Endothelial cell of umbilical vein (primary cell): ENCODE measurements at regions not wholly inside any gene's neighbourhood (a gene's known extent, or its start where the extent isn't known, plus 50 kb on each side); places are given as distances from the start of the nearest gene placed in this dataset.

Experiments used
- BruUV-seq: library from RNA; stranded (reverse); fragments of 400-500 nt; replicated peaks from 2 replicates; lab custom pipeline; 2021; lab: Mats Ljungman, UMichigan
- CTCF ChIA-PET: fragments of 300-600, 350-600 bp; sonication (Branson Sonifier 250); formaldehyde crosslinking; loops from one replicate; lab custom pipeline; 2021; ENCODE audit warnings: antibody characterized with exemption, inconsistent platforms; lab: Charles Lee
- POLR2A ChIA-PET: fragments of 300-600, 350-600 bp; sonication (Branson Sonifier 250); formaldehyde crosslinking; loops from one replicate; lab custom pipeline; 2021; ENCODE audit warnings: antibody characterized with exemption, inconsistent platforms; lab: Charles Lee
- DNase-seq: peaks from one replicate; pipeline ENCODE4 v3.0.0-alpha.2; 2011; ENCODE audit warnings: low read depth, low spot score
- FAIRE-seq: peaks from 2 replicates; lab custom pipeline; 2011; peaks lifted over from hg19 to GRCh38; lab: Jason Lieb, UNC
- H2AFZ ChIP-seq: 2 replicates; pipeline ENCODE4 v1.6.0; 2012; ENCODE audit warnings: low read depth, low read length, control low read depth, inconsistent platforms
- H3K27ac ChIP-seq: 2 replicates; pipeline ENCODE4 v1.5.1; 2011; ENCODE audit warnings: low read depth, mild to moderate bottlenecking, control low read depth, low read length, moderate library complexity; ENCODE audit not compliant: insufficient read depth
- H3K27me3 ChIP-seq, 2 experiments: 2 replicates each; pipeline versions ENCODE4 v1.6.0 to v1.6.1; 2011; ENCODE audit warnings: low read length in 2 of 2, mixed read lengths in 1 of 2; ENCODE audit not compliant: control insufficient read depth in 2 of 2, insufficient read depth in 2 of 2
- H3K36me3 ChIP-seq, 2 experiments: 2 replicates in 1 of 2; 3 replicates in 1 of 2; pipeline ENCODE4 v1.5.1; 2011; ENCODE audit warnings: low read length in 2 of 2, mild to moderate bottlenecking in 1 of 2, moderate library complexity in 1 of 2; ENCODE audit not compliant: control insufficient read depth in 2 of 2, insufficient read depth in 2 of 2; ENCODE audit errors: extremely low read depth in 1 of 2
- H3K4me1 ChIP-seq: 3 replicates; pipeline ENCODE4 v1.5.1; 2011; ENCODE audit warnings: mild to moderate bottlenecking, low read length; ENCODE audit not compliant: control insufficient read depth, insufficient read depth; ENCODE audit errors: extremely low read depth
- H3K4me2 ChIP-seq: 2 replicates; pipeline ENCODE4 v1.6.1; 2011; ENCODE audit warnings: low read length, control low read depth, mixed read lengths; ENCODE audit not compliant: insufficient read depth
- H3K4me3 ChIP-seq, 3 experiments: fragments of 200-600 bp in 1 of 3; sonication (generic), shearing (Covaris generic) in 1 of 3; replicated peaks in 1 of 3; 2 replicates each; pipeline ENCODE4 v1.5.1; 2011 to 2016; ENCODE audit warnings: control low read depth in 3 of 3, low read length in 3 of 3, mild to moderate bottlenecking in 2 of 3, inconsistent platforms in 1 of 3, low read depth in 1 of 3, moderate library complexity in 1 of 3; ENCODE audit not compliant: insufficient read depth in 1 of 3
- H3K79me2 ChIP-seq: 2 replicates; pipeline ENCODE4 v1.6.0; 2012; ENCODE audit warnings: low read length, inconsistent platforms; ENCODE audit not compliant: control insufficient read depth, insufficient read depth
- H3K9ac ChIP-seq: replicated peaks from 2 replicates; pipeline ENCODE3; 2011; ENCODE audit warnings: low read length, control low read depth; ENCODE audit not compliant: insufficient read depth; ENCODE audit errors: extremely low read depth
- H3K9me1 ChIP-seq: replicated peaks from 3 replicates; pipeline ENCODE4 v1.6.0; 2011; ENCODE audit warnings: mild to moderate bottlenecking, low read length; ENCODE audit not compliant: control insufficient read depth, insufficient read depth; ENCODE audit errors: extremely low read depth
- H3K9me3 ChIP-seq: replicated peaks from 2 replicates; pipeline ENCODE4 v1.5.1; 2012; ENCODE audit warnings: low read length, inconsistent platforms; ENCODE audit not compliant: control insufficient read depth, insufficient read depth
- H4K20me1 ChIP-seq: replicated peaks from 2 replicates; pipeline ENCODE3; 2011; ENCODE audit warnings: mild to moderate bottlenecking, low read length; ENCODE audit not compliant: control insufficient read depth, insufficient read depth; ENCODE audit errors: extremely low read depth
- CTCF ChIP-seq, 2 donors: IDR thresholded peaks; 1 replicate in 1 of 2; 2 replicates in 1 of 2; pipeline ENCODE4 v1.5.1; 2011; ENCODE audit warnings: low read length in 2 of 2, mild to moderate bottlenecking in 2 of 2, moderate library complexity in 2 of 2, control low read depth in 1 of 2, inconsistent platforms in 1 of 2, low read depth in 1 of 2; ENCODE audit not compliant: insufficient read depth in 1 of 2; ENCODE audit errors: extremely low read depth in 1 of 2
- EZH2 ChIP-seq: IDR thresholded peaks from 2 replicates; pipeline ENCODE4 v1.6.1; 2012; ENCODE audit warnings: borderline replicate concordance, low read depth, mild to moderate bottlenecking, moderate library complexity, low read length, inconsistent platforms; ENCODE audit not compliant: severe bottlenecking
- FOS ChIP-seq: IDR thresholded peaks from 2 replicates; pipeline ENCODE4 v1.6.1; 2011; ENCODE audit warnings: mild to moderate bottlenecking, low read length, moderate library complexity, borderline replicate concordance; ENCODE audit not compliant: insufficient read depth
- GATA2 ChIP-seq: IDR thresholded peaks from 2 replicates; pipeline ENCODE4 v1.7.0; 2011; ENCODE audit warnings: low read depth, mild to moderate bottlenecking, moderate library complexity, mixed read lengths, low read length; ENCODE audit not compliant: insufficient read length, insufficient read depth
- JUN ChIP-seq: IDR thresholded peaks from 2 replicates; pipeline ENCODE4 v1.6.1; 2011; ENCODE audit warnings: borderline replicate concordance, low read depth; ENCODE audit not compliant: insufficient read length, insufficient read depth
- MAX ChIP-seq: IDR thresholded peaks from 2 replicates; pipeline ENCODE4 v1.6.1; 2011; ENCODE audit not compliant: insufficient read depth, insufficient read length
- MYC ChIP-seq: IDR thresholded peaks from one replicate; pipeline ENCODE4 v1.6.1; 2011; ENCODE audit warnings: mild to moderate bottlenecking, low read depth, low read length
- POLR2A ChIP-seq: IDR thresholded peaks from 2 replicates; pipeline ENCODE4 v1.6.1; 2012; ENCODE audit warnings: low read depth, mild to moderate bottlenecking, control low read depth, low read length
- POLR2AphosphoS5 ChIP-seq: IDR thresholded peaks from 2 replicates; pipeline ENCODE4 v1.6.1; 2012; ENCODE audit warnings: low read depth, mild to moderate bottlenecking, control low read depth, low read length, moderate library complexity; ENCODE audit not compliant: insufficient read depth
- dilution Hi-C: fragments of 300-500 bp; cut with MboI; formaldehyde crosslinking; loops from one replicate; pipeline ENCODE4 v1.15.0; 2019; ENCODE audit warnings: low sequenced_read_pairs; ENCODE audit not compliant: extremely low pct_ligation_motif_present
- intact Hi-C: fragments of 100-400 bp; cut with micrococcal nuclease; formaldehyde crosslinking; loops from one replicate; pipeline ENCODE4 v1.10.0; 2022

GRCh38 chr10:78516236-78516635 is 482.6 kb downstream of the RPS24 start:
- TF ChIP-seq FOS (no peak), GATA2 (no peak), POLR2AphosphoS5 (no peak), POLR2A (no peak), EZH2 (no peak), MAX (no peak)
- intact Hi-C loops (no loop called here), dilution Hi-C loops (no loop called here)
- Histone ChIP-seq H3K79me2 (no peaks in the 10 kb centered on the region), H3K9ac (no peak overlapping the region), H3K4me3 (no peak overlapping the region), H4K20me1 (no peaks in the 10 kb centered on the region), H3K9me1 (no peaks in the 10 kb centered on the region), H3K4me2 (no peak overlapping the region), H2AFZ (no peak overlapping the region), H3K27me3 (peaks cover 0 to 3% of the 10 kb centered on the region in 2 experiments), H3K9me3 (no peaks in the 10 kb centered on the region), H3K27ac (no peak overlapping the region), H3K36me3 (no peaks in the 10 kb centered on the region), H3K4me1 (no peaks in the 10 kb centered on the region)
- no TSS peak for BruUV-seq
- CTCF ChIA-PET, result no interaction called here
- POLR2A ChIA-PET, result no interaction called here
- DNase-seq (no peak), FAIRE-seq (no peak)

GRCh38 chr10:78516756-78517155 is 483.1 kb downstream of the RPS24 start:
- intact Hi-C loops, result no loop called here
- CTCF ChIA-PET, result no interaction called here
- dilution Hi-C loops, result no loop called here

More at GRCh38 chr10:78516756-78517155, 483.1 kb downstream of the RPS24 start:
- H3K27ac ChIP-seq, result no peak overlapping the region
- H2AFZ ChIP-seq, result no peak overlapping the region
- peaks cover 0 to 3% of the 10 kb centered on the region in 2 experiments for H3K27me3 ChIP-seq
- H4K20me1 ChIP-seq, result no peaks in the 10 kb centered on the region
- no peak overlapping the region for H3K4me3 ChIP-seq
- FAIRE-seq (no peak), DNase-seq (no peak)
- no peaks in the 10 kb centered on the region for H3K36me3 ChIP-seq
- TF ChIP-seq CTCF (IDR thresholded peaks at IDR 0.05; ENCODE audit: extremely low read depth in 1 of 2, insufficient read depth in 1 of 2, low read depth in 1 of 2, low read length in 2 of 2), result no peak
- no peak for TF ChIP-seq JUN
- TF ChIP-seq FOS, result no peak
- no peak for TF ChIP-seq EZH2
- TF ChIP-seq MYC, result no peak
- TF ChIP-seq GATA2, result no peak
- no peak for TF ChIP-seq POLR2A
- no peak for TF ChIP-seq MAX
- TF ChIP-seq POLR2AphosphoS5, result no peak
- POLR2A ChIA-PET, result no interaction called here
- H3K9ac ChIP-seq, result no peak overlapping the region
- H3K4me1 ChIP-seq, result no peaks in the 10 kb centered on the region
- H3K9me3 ChIP-seq, result no peaks in the 10 kb centered on the region
- no TSS peak for BruUV-seq
- H3K79me2 ChIP-seq, result no peaks in the 10 kb centered on the region
- no peak overlapping the region for H3K4me2 ChIP-seq
- no peaks in the 10 kb centered on the region for H3K9me1 ChIP-seq
